ENCODE measurements at regions not wholly inside any gene's neighbourhood (a gene's known extent, or its start where the extent isn't known, plus 50 kb on each side); places are given as distances from the start of the nearest gene placed in this dataset.

DNA sequence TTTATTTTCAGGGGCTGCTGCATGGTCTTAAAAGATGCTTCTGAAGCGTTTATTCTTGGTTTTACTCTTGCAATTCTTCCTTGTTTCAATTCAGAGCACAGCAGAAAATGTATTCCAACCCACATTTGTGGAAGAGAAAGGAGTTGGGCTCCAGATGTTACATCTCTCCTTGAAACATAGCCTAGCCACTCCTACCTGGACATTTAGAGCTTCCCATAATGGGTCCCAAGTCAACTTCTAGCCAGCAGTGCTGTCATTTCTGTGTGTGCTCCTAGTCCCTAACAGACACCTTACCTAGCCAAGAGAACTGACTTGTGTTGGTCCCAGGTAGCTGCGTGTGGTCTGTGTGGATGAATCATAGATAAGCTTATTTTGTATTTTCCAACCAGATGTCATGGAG is 61.2 kb upstream of the ANKRD55 start:
- 19% methylated on average over 2 of the region's 2 CpGs for WGBS (ENCODE audit: insufficient coverage, low coverage, missing lambda C conversion rate)
- Histone ChIP-seq H3K9ac (ENCODE audit: insufficient read depth in 1 of 2, low read depth in 2 of 2, low read length in 2 of 2) (no peak overlapping the region), H3K79me2 (ENCODE audit: control insufficient read depth, insufficient read depth, low read length) (no peaks in the 10 kb centered on the region), H3K27ac (ENCODE audit: extremely low read depth, low read depth, low read length) (no peak overlapping the region), H4K20me1 (replicated peaks; ENCODE audit: control insufficient read depth, insufficient read depth, low read length) (no peaks in the 10 kb centered on the region), H2AFZ (ENCODE audit: low read depth, low read length) (no peak overlapping the region), H3K4me3 (no peak overlapping the region), H3K4me1 (replicated peaks in 1 of 2; ENCODE audit: control insufficient read depth in 2 of 2, insufficient read depth in 2 of 2, low read length in 2 of 2) (peaks cover 6 to 18% of the 10 kb centered on the region in 2 experiments; a peak in 4 of 5 replicates), H3K36me3 (ENCODE audit: control insufficient read depth, insufficient read depth, low read length) (no peaks in the 10 kb centered on the region), H3K4me2 (ENCODE audit: insufficient read depth, low read length) (no peak overlapping the region), H3K9me3 (replicated peaks; ENCODE audit: control insufficient read depth, insufficient read depth, low read depth, low read length) (no peaks in the 10 kb centered on the region), H3K9me1 (ENCODE audit: control insufficient read depth, insufficient read depth, low read length) (no peaks in the 10 kb centered on the region), H3K27me3 (ENCODE audit: control insufficient read depth in 2 of 2, insufficient read depth in 2 of 2, low read length in 2 of 2) (no peaks in the 10 kb centered on the region)
- intact Hi-C loops (cut with micrococcal nuclease) (no loop called here), in situ Hi-C loops (cut with MboI) (no loop called here)
- ChIA-PET CTCF (ENCODE audit: low intra/inter-chr PET ratio) (no interaction called here), POLR2A (interaction anchor here (0.7 to 1.1 kb wide), 2 partner anchors 10 to 117 kb away, joined by 3 read pairs; no protein-coding TSS in a partner anchor)
- DNase-seq (ENCODE audit: extremely low read depth in 1 of 4, low spot score in 3 of 4) (peak in 1 of 4 experiments; percentile 14), ATAC-seq (no peak), FAIRE-seq (no peak)
- BruUV-seq (replicated peaks) = no TSS peak
- TF ChIP-seq ETV6 (IDR thresholded peaks at IDR 0.05; ENCODE audit: borderline replicate concordance in 1 of 2, low read depth in 2 of 2, low read length in 1 of 2) (no peak), ETV6 (CRISPR knock-in tag; IDR thresholded peaks at IDR 0.05; ENCODE audit: borderline replicate concordance) (no peak), ATF7 (IDR thresholded peaks at IDR 0.05) (no peak), ZNF644 (tag; IDR thresholded peaks at IDR 0.05; ENCODE audit: low read depth) (no peak), RBM14 (IDR thresholded peaks at IDR 0.05; ENCODE audit: borderline replicate concordance, insufficient read depth, low read depth, low read length) (no peak), NFYB (IDR thresholded peaks at IDR 0.05; ENCODE audit: extremely low read depth, insufficient read length) (no peak), ZNF707 (CRISPR knock-in tag; conservative IDR thresholded peaks at IDR 0.05) (no peak), ZNF696 (CRISPR knock-in tag; conservative IDR thresholded peaks at IDR 0.05) (no peak), ZNF324 (CRISPR knock-in tag; IDR thresholded peaks at IDR 0.05) (no peak)
- TF ChIP-seq, protein P1, sequence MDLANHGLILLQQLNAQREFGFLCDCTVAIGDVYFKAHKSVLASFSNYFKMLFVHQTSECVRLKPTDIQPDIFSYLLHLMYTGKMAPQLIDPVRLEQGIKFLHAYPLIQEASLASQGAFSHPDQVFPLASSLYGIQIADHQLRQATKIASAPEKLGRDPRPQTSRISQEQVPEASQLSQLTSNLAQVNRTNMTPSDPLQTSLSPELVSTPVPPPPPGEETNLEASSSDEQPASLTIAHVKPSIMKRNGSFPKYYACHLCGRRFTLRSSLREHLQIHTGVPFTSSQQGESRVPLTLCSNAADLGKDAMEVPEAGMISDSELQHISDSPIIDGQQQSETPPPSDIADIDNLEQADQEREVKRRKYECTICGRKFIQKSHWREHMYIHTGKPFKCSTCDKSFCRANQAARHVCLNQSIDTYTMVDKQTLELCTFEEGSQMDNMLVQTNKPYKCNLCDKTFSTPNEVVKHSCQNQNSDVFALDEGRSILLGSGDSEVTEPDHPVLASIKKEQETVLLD (IDR thresholded peaks at IDR 0.05) = no peak
- TF ChIP-seq, protein P2, sequence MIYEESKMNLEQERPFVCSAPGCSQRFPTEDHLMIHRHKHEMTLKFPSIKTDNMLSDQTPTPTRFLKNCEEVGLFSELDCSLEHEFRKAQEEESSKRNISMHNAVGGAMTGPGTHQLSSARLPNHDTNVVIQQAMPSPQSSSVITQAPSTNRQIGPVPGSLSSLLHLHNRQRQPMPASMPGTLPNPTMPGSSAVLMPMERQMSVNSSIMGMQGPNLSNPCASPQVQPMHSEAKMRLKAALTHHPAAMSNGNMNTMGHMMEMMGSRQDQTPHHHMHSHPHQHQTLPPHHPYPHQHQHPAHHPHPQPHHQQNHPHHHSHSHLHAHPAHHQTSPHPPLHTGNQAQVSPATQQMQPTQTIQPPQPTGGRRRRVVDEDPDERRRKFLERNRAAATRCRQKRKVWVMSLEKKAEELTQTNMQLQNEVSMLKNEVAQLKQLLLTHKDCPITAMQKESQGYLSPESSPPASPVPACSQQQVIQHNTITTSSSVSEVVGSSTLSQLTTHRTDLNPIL (CRISPR knock-in tag; IDR thresholded peaks at IDR 0.05) = no peak
- TF ChIP-seq, protein P3, sequence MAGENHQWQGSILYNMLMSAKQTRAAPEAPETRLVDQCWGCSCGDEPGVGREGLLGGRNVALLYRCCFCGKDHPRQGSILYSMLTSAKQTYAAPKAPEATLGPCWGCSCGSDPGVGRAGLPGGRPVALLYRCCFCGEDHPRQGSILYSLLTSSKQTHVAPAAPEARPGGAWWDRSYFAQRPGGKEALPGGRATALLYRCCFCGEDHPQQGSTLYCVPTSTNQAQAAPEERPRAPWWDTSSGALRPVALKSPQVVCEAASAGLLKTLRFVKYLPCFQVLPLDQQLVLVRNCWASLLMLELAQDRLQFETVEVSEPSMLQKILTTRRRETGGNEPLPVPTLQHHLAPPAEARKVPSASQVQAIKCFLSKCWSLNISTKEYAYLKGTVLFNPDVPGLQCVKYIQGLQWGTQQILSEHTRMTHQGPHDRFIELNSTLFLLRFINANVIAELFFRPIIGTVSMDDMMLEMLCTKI (IDR thresholded peaks at IDR 0.05; ENCODE audit: partially characterized antibody) = no peak
- TF ChIP-seq, protein P4, sequence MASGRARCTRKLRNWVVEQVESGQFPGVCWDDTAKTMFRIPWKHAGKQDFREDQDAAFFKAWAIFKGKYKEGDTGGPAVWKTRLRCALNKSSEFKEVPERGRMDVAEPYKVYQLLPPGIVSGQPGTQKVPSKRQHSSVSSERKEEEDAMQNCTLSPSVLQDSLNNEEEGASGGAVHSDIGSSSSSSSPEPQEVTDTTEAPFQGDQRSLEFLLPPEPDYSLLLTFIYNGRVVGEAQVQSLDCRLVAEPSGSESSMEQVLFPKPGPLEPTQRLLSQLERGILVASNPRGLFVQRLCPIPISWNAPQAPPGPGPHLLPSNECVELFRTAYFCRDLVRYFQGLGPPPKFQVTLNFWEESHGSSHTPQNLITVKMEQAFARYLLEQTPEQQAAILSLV (tag; IDR thresholded peaks at IDR 0.05) = no peak
- TF ChIP-seq, protein P5, sequence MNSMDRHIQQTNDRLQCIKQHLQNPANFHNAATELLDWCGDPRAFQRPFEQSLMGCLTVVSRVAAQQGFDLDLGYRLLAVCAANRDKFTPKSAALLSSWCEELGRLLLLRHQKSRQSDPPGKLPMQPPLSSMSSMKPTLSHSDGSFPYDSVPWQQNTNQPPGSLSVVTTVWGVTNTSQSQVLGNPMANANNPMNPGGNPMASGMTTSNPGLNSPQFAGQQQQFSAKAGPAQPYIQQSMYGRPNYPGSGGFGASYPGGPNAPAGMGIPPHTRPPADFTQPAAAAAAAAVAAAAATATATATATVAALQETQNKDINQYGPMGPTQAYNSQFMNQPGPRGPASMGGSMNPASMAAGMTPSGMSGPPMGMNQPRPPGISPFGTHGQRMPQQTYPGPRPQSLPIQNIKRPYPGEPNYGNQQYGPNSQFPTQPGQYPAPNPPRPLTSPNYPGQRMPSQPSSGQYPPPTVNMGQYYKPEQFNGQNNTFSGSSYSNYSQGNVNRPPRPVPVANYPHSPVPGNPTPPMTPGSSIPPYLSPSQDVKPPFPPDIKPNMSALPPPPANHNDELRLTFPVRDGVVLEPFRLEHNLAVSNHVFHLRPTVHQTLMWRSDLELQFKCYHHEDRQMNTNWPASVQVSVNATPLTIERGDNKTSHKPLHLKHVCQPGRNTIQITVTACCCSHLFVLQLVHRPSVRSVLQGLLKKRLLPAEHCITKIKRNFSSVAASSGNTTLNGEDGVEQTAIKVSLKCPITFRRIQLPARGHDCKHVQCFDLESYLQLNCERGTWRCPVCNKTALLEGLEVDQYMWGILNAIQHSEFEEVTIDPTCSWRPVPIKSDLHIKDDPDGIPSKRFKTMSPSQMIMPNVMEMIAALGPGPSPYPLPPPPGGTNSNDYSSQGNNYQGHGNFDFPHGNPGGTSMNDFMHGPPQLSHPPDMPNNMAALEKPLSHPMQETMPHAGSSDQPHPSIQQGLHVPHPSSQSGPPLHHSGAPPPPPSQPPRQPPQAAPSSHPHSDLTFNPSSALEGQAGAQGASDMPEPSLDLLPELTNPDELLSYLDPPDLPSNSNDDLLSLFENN (IDR thresholded peaks at IDR 0.05; ENCODE audit: low read depth in 2 of 2, low read length in 2 of 2) = no peak

Data from K562 (cell line).